WTC11 (cell line): ENCODE measurements at regions not wholly inside any gene's neighbourhood (a gene's known extent, or its start where the extent isn't known, plus 50 kb on each side); places are given as distances from the start of the nearest gene placed in this dataset.

Source experiments
- ATAC-seq: fragments of 200-7000 bp; cut with Tn5 transposase; 2 replicates; pipeline ENCODE4 v1.10.0; 2021; ENCODE audit warnings: mild to moderate bottlenecking, moderate library complexity
- CTCF ChIA-PET: fragments of 300-600 bp; sonication (Branson Sonifier 250); formaldehyde crosslinking; loops from one replicate; lab custom pipeline; 2021; ENCODE audit warnings: antibody characterized with exemption; lab: Charles Lee
- POLR2A ChIA-PET: fragments of 350-600 bp; sonication (Branson Sonifier 250); formaldehyde crosslinking; loops from one replicate; lab custom pipeline; 2021; ENCODE audit warnings: antibody characterized with exemption; lab: Charles Lee
- DNase-seq: peaks from one replicate; pipeline ENCODE4 v3.0.0; 2021; ENCODE audit warnings: low spot score
- H3K27ac Mint-ChIP-seq: 2 replicates; pipeline ENCODE4 v1.8.0; 2021; ENCODE audit warnings: mixed read lengths
- H3K27me3 Mint-ChIP-seq: 2 replicates; pipeline ENCODE4 v1.8.0; 2021; ENCODE audit warnings: low read depth, mild to moderate bottlenecking, moderate library complexity, mixed read lengths
- H3K36me3 Mint-ChIP-seq: 2 replicates; pipeline ENCODE4 v1.8.0; 2021; ENCODE audit warnings: mixed read lengths
- H3K4me1 Mint-ChIP-seq: 2 replicates; pipeline ENCODE4 v1.8.0; 2022; ENCODE audit warnings: mixed read lengths
- H3K4me3 Mint-ChIP-seq: 2 replicates; pipeline ENCODE4 v1.8.0; 2021; ENCODE audit warnings: mild to moderate bottlenecking, moderate library complexity, mixed read lengths
- H3K9me3 Mint-ChIP-seq: 2 replicates; pipeline ENCODE4 v1.8.0; 2021; ENCODE audit warnings: mixed read lengths
- GTF2I ChIP-seq: fragments of 250-450 bp; sonication (Bioruptor Pico); conservative IDR thresholded peaks from 2 replicates; pipeline ENCODE4 v1.4.0; 2021; ENCODE audit warnings: mild to moderate bottlenecking
- NFE2L1 ChIP-seq: sonication (generic); formaldehyde crosslinking; IDR thresholded peaks from 2 replicates; pipeline ENCODE4 v1.8.1; 2023; ENCODE audit warnings: missing genetic modification reagents
- NFYB ChIP-seq: sonication (generic); formaldehyde crosslinking; conservative IDR thresholded peaks from 2 replicates; pipeline ENCODE4 v1.8.0; 2022; ENCODE audit warnings: low read depth, missing genetic modification reagents
- SMAD3 ChIP-seq: sonication (generic); formaldehyde crosslinking; IDR thresholded peaks from 2 replicates; pipeline ENCODE4 v1.8.0; 2022; ENCODE audit warnings: missing genetic modification reagents, mild to moderate bottlenecking, borderline replicate concordance
- SP1 ChIP-seq: sonication (generic); formaldehyde crosslinking; conservative IDR thresholded peaks from 2 replicates; pipeline ENCODE4 v1.8.1; 2022; ENCODE audit warnings: missing genetic modification reagents
- TEAD4 ChIP-seq: sonication (generic); formaldehyde crosslinking; IDR thresholded peaks from 2 replicates; pipeline ENCODE4 v1.8.0; 2022; ENCODE audit warnings: mild to moderate bottlenecking, missing genetic modification reagents
- TP53 ChIP-seq: sonication (generic); formaldehyde crosslinking; IDR thresholded peaks from 2 replicates; pipeline ENCODE4 v1.8.1; 2023; ENCODE audit warnings: mild to moderate bottlenecking, missing genetic modification reagents
- ZBTB21 ChIP-seq: sonication (generic); formaldehyde crosslinking; IDR thresholded peaks from 2 replicates; pipeline ENCODE4 v1.8.1; 2023; ENCODE audit warnings: mild to moderate bottlenecking, missing genetic modification reagents, borderline replicate concordance
- ZNF416 ChIP-seq: fragments of 250-450 bp; sonication (Bioruptor Pico); IDR thresholded peaks from 2 replicates; pipeline ENCODE4 v1.9.0; 2021; ENCODE audit warnings: mild to moderate bottlenecking, inconsistent platforms
- ZNF423 ChIP-seq: fragments of 250-450 bp; sonication (Bioruptor Pico); IDR thresholded peaks from 2 replicates; pipeline ENCODE4 v2.1.2; 2022; ENCODE audit warnings: mild to moderate bottlenecking, moderate library complexity
- TF ChIP-seq, protein P1 (sequence below): sonication (generic); formaldehyde crosslinking; IDR thresholded peaks from 2 replicates; pipeline ENCODE4 v1.8.1; 2022; ENCODE audit warnings: mild to moderate bottlenecking, moderate library complexity, missing genetic modification reagents
- TF ChIP-seq, protein P2 (sequence below): fragments of 250-450 bp; sonication (Bioruptor Pico); conservative IDR thresholded peaks from 2 replicates; pipeline ENCODE4 v1.9.0; 2021; ENCODE audit warnings: mild to moderate bottlenecking
- TF ChIP-seq, protein P3 (sequence below): fragments of 250-450 bp; sonication (Bioruptor Pico); IDR thresholded peaks from 2 replicates; pipeline ENCODE4 v2.1.2; 2022; ENCODE audit warnings: mild to moderate bottlenecking, moderate library complexity
- TF ChIP-seq, protein P4 (sequence below): sonication (generic); formaldehyde crosslinking; IDR thresholded peaks from 2 replicates; pipeline ENCODE4 v1.8.0; 2023; ENCODE audit warnings: mild to moderate bottlenecking, missing genetic modification reagents
- TF ChIP-seq, protein P5 (sequence below): sonication (generic); formaldehyde crosslinking; IDR thresholded peaks from 2 replicates; pipeline ENCODE4 v1.8.0; 2023; ENCODE audit warnings: missing genetic modification reagents
- TF ChIP-seq, protein P6 (sequence below): fragments of 250-450 bp; sonication (Bioruptor Pico); IDR thresholded peaks from 2 replicates; pipeline ENCODE4 v1.9.0; 2021; ENCODE audit warnings: moderate library complexity, mild to moderate bottlenecking, inconsistent platforms, borderline replicate concordance

DNA sequence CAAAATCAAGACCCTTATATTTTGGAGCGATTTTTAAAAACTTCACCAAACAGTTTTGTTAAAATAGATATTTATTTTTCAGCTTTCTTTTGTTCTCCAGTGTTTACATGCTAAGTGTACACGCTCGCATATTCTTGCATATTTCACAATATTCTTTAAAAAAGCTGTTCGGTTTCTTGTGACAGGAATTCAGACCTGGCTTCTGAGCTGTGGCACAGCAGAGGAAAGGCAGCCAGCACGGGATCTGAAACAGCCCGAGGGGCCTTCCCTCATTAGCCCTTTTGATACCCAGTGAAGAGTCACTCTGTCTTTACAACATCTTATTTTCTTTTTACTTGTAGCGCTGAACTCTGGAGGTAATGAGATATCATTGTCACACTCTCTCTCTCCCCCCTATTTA lies 234.0 kb downstream of the B3GLCT start:
- no peaks in the 10 kb centered on the region for H3K9me3 Mint-ChIP-seq
- ATAC-seq (no peak), DNase-seq (no peak)
- no peak overlapping the region for H3K27ac Mint-ChIP-seq
- H3K4me1 Mint-ChIP-seq: 0 out of 2 replicates have a peak, but pooled peaks cover 4% of the 10 kb centered on the region
- no peaks in the 10 kb centered on the region for H3K36me3 Mint-ChIP-seq
- ChIA-PET CTCF (interaction anchor here (0.8 to 1.9 kb wide), 6 partner anchors 8 to 364 kb away, joined by 3 to 8 read pairs (median 4); no protein-coding TSS in a partner anchor), POLR2A (no interaction called here)
- no peak overlapping the region for H3K4me3 Mint-ChIP-seq
- TF ChIP-seq TP53 (CRISPR knock-in tag): no peak
- TF ChIP-seq, protein P1, sequence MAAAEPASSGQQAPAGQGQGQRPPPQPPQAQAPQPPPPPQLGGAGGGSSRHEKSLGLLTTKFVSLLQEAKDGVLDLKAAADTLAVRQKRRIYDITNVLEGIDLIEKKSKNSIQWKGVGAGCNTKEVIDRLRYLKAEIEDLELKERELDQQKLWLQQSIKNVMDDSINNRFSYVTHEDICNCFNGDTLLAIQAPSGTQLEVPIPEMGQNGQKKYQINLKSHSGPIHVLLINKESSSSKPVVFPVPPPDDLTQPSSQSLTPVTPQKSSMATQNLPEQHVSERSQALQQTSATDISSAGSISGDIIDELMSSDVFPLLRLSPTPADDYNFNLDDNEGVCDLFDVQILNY (CRISPR knock-in tag): no peak
- no peak for TF ChIP-seq NFE2L1 (CRISPR knock-in tag)
- TF ChIP-seq ZNF423 (CRISPR knock-in tag): no peak
- no peak for TF ChIP-seq TEAD4
- TF ChIP-seq, protein P2, sequence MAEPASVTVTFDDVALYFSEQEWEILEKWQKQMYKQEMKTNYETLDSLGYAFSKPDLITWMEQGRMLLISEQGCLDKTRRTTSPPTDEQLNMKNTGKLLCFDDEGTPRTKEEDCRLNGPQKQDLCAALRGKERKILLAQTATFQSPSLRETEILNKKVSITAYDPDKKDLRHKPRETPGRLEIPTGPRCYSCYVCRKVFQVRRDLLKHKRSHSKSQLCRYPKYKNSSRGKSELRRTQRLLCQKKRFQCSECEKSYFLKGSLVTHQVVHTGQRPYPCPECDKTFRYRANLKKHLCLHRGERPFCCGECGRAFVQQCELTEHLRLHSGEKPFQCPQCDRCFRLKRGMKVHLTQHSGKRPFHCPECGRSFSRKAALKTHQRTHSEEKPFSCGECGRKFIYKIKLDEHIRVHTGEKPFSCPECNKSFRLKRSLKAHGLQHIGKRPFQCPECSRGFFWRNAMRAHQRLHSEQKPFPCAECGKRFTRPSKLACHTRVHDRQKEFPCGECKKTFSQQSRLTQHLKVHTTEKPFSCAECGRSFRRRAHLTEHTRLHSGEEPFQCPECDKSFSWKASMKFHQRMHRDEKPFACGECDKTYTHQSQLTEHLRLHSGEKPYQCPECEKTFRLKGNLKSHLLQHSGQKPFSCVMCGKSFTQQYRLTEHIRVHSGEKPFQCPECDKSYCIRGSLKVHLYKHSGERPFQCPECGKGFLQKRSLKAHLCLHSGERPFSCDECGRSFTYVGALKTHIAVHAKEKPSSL: no peak
- TF ChIP-seq, protein P3, sequence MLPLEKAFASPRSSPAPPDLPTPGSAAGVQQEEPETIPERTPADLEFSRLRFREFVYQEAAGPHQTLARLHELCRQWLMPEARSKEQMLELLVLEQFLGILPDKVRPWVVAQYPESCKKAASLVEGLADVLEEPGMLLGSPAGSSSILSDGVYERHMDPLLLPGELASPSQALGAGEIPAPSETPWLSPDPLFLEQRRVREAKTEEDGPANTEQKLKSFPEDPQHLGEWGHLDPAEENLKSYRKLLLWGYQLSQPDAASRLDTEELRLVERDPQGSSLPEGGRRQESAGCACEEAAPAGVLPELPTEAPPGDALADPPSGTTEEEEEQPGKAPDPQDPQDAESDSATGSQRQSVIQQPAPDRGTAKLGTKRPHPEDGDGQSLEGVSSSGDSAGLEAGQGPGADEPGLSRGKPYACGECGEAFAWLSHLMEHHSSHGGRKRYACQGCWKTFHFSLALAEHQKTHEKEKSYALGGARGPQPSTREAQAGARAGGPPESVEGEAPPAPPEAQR (CRISPR knock-in tag): no peak
- no peak for TF ChIP-seq GTF2I (CRISPR knock-in tag)
- TF ChIP-seq SMAD3 (CRISPR knock-in tag): no peak
- no peak for TF ChIP-seq ZNF416 (CRISPR knock-in tag)
- TF ChIP-seq, all 79 proteins: peak for 0
- H3K27me3 Mint-ChIP-seq: no peaks in the 10 kb centered on the region

DNA sequence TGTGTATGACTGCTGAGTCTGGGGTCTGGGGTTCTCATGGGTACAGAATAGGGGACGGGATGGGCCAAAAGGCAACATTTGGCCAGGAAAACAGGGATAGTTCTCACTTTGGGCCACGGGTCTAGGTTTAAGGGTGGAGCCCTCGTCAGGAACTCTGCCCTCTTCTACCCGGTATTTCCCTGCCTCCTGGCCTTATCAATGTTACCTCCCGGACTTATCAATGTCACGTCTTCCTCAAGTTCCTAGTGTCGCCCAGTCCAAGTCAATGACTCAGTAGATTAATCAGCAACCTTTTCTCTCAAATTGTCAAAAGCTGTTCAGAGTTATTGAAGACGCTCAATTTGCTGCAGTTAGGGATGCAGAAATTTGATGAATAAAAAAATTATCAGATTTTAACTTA lies 234.8 kb downstream of the B3GLCT start:
- H3K27me3 Mint-ChIP-seq: no peaks in the 10 kb centered on the region
- ChIA-PET POLR2A (no interaction called here), CTCF (interaction anchor here (1.5 to 1.9 kb wide), 2 partner anchors 11 to 103 kb away, joined by 5 to 7 read pairs; no protein-coding TSS in a partner anchor)
- ATAC-seq (no peak), DNase-seq (no peak)
- H3K4me1 Mint-ChIP-seq: 0 out of 2 replicates have a peak, but pooled peaks cover 4% of the 10 kb centered on the region
- H3K9me3 Mint-ChIP-seq: no peaks in the 10 kb centered on the region
- H3K36me3 Mint-ChIP-seq: no peaks in the 10 kb centered on the region
- no peak for TF ChIP-seq NFYB (CRISPR knock-in tag)
- TF ChIP-seq SP1 (CRISPR knock-in tag): no peak
- TF ChIP-seq, protein P4, sequence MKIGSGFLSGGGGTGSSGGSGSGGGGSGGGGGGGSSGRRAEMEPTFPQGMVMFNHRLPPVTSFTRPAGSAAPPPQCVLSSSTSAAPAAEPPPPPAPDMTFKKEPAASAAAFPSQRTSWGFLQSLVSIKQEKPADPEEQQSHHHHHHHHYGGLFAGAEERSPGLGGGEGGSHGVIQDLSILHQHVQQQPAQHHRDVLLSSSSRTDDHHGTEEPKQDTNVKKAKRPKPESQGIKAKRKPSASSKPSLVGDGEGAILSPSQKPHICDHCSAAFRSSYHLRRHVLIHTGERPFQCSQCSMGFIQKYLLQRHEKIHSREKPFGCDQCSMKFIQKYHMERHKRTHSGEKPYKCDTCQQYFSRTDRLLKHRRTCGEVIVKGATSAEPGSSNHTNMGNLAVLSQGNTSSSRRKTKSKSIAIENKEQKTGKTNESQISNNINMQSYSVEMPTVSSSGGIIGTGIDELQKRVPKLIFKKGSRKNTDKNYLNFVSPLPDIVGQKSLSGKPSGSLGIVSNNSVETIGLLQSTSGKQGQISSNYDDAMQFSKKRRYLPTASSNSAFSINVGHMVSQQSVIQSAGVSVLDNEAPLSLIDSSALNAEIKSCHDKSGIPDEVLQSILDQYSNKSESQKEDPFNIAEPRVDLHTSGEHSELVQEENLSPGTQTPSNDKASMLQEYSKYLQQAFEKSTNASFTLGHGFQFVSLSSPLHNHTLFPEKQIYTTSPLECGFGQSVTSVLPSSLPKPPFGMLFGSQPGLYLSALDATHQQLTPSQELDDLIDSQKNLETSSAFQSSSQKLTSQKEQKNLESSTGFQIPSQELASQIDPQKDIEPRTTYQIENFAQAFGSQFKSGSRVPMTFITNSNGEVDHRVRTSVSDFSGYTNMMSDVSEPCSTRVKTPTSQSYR: no peak
- TF ChIP-seq, protein P5, sequence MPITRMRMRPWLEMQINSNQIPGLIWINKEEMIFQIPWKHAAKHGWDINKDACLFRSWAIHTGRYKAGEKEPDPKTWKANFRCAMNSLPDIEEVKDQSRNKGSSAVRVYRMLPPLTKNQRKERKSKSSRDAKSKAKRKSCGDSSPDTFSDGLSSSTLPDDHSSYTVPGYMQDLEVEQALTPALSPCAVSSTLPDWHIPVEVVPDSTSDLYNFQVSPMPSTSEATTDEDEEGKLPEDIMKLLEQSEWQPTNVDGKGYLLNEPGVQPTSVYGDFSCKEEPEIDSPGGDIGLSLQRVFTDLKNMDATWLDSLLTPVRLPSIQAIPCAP (CRISPR knock-in tag): no peak
- TF ChIP-seq, protein P3 (CRISPR knock-in tag): no peak
- no peak for TF ChIP-seq ZBTB21 (CRISPR knock-in tag)
- TF ChIP-seq, protein P6, sequence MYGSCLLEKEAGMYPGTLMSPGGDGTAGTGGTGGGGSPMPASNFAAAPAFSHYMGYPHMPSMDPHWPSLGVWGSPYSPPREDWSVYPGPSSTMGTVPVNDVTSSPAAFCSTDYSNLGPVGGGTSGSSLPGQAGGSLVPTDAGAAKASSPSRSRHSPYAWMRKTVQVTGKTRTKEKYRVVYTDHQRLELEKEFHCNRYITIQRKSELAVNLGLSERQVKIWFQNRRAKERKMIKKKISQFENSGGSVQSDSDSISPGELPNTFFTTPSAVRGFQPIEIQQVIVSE (CRISPR knock-in tag): no peak
- no peak overlapping the region for H3K27ac Mint-ChIP-seq
- no peak overlapping the region for H3K4me3 Mint-ChIP-seq
